CD14-positive monocyte (primary cell): ENCODE measurements at regions not wholly inside any gene's neighbourhood (a gene's known extent, or its start where the extent isn't known, plus 50 kb on each side); places are given as distances from the start of the nearest gene placed in this dataset.

ENCODE experiments used
- DNase-seq, 3 donors: peaks; one replicate each; pipeline ENCODE4 v3.0.0-alpha.2; 2011 to 2022
- H2AFZ ChIP-seq: 2 replicates; pipeline ENCODE4 v1.6.0; 2012; ENCODE audit warnings: mild to moderate bottlenecking, low read depth, low read length, inconsistent platforms; ENCODE audit not compliant: insufficient read depth, poor library complexity, severe bottlenecking
- H3K27ac ChIP-seq, 2 donors: 1 replicate in 1 of 2; 2 replicates in 1 of 2; pipeline ENCODE4 v1.5.1; 2012 to 2013; ENCODE audit warnings: low read length in 2 of 2, control low read depth in 1 of 2, inconsistent platforms in 1 of 2, low read depth in 1 of 2, mild to moderate bottlenecking in 1 of 2
- H3K27me3 ChIP-seq, 2 donors: one replicate each; pipeline versions ENCODE4 v1.6.0 to v1.6.1; 2011 to 2013; ENCODE audit warnings: low read length in 2 of 2; ENCODE audit not compliant: control insufficient read depth in 2 of 2, insufficient read depth in 2 of 2
- H3K36me3 ChIP-seq, 2 donors: replicated peaks in 1 of 2; 1 replicate in 1 of 2; 2 replicates in 1 of 2; pipeline versions ENCODE4 v1.5.1 to v1.6.1; 2012 to 2013; ENCODE audit warnings: low read length in 2 of 2, control low read depth in 1 of 2, inconsistent platforms in 1 of 2, mild to moderate bottlenecking in 1 of 2; ENCODE audit not compliant: insufficient read depth in 2 of 2, control insufficient read depth in 1 of 2
- H3K4me1 ChIP-seq, 2 donors: 1 replicate in 1 of 2; 2 replicates in 1 of 2; pipeline versions ENCODE4 v1.5.1 to v1.6.1; 2012 to 2013; ENCODE audit warnings: low read length in 2 of 2, control low read depth in 1 of 2, inconsistent platforms in 1 of 2, mild to moderate bottlenecking in 1 of 2, moderate library complexity in 1 of 2; ENCODE audit not compliant: insufficient read depth in 2 of 2, control insufficient read depth in 1 of 2
- H3K4me2 ChIP-seq: replicated peaks from 2 replicates; pipeline ENCODE3; 2012; ENCODE audit warnings: low read length, moderate library complexity, mild to moderate bottlenecking; ENCODE audit not compliant: poor library complexity, severe bottlenecking; ENCODE audit errors: extremely low read depth
- H3K4me3 ChIP-seq, 3 experiments: fragments of 200-600 bp in 1 of 3; sonication (generic) in 1 of 3; replicated peaks in 1 of 3; 1 replicate in 2 of 3; 2 replicates in 1 of 3; pipeline ENCODE4 v1.5.1; 2011 to 2013; ENCODE audit warnings: low read length in 3 of 3, mild to moderate bottlenecking in 3 of 3, control low read depth in 2 of 3, low read depth in 2 of 3, inconsistent platforms in 1 of 3, moderate library complexity in 1 of 3
- H3K79me2 ChIP-seq: 2 replicates; pipeline ENCODE4 v1.6.0; 2012; ENCODE audit warnings: mild to moderate bottlenecking, control low read depth, inconsistent platforms, low read length, moderate library complexity; ENCODE audit not compliant: insufficient read depth
- H3K9ac ChIP-seq: 2 replicates; pipeline ENCODE4 v1.6.0; 2017; ENCODE audit warnings: low read length, mild to moderate bottlenecking; ENCODE audit not compliant: insufficient read depth, poor library complexity, severe bottlenecking
- H3K9me3 ChIP-seq, 2 donors: replicated peaks in 1 of 2; 1 replicate in 1 of 2; 2 replicates in 1 of 2; pipeline versions ENCODE4 v1.5.1 to v1.6.1; 2012 to 2013; ENCODE audit warnings: low read length in 2 of 2, control low read depth in 1 of 2; ENCODE audit not compliant: control insufficient read depth in 1 of 2, insufficient read depth in 1 of 2
- H4K20me1 ChIP-seq: 2 replicates; pipeline ENCODE4 v1.6.0; 2012; ENCODE audit warnings: mild to moderate bottlenecking, low read length, control low read depth, moderate library complexity; ENCODE audit not compliant: insufficient read depth
- H3K27ac Mint-ChIP-seq, 7 donors: one replicate each; pipeline ENCODE4 v1.8.0; 2020; ENCODE audit warnings: mild to moderate bottlenecking in 7 of 7, mixed read lengths in 7 of 7, moderate library complexity in 6 of 7, inconsistent platforms in 2 of 7
- H3K27me3 Mint-ChIP-seq, 3 donors: one replicate each; pipeline ENCODE4 v1.8.0; 2021 to 2022; ENCODE audit warnings: low read depth in 3 of 3, mild to moderate bottlenecking in 3 of 3, mixed read lengths in 3 of 3, moderate library complexity in 3 of 3, inconsistent platforms in 1 of 3
- H3K36me3 Mint-ChIP-seq, 2 donors: one replicate each; pipeline ENCODE4 v1.8.0; 2020; ENCODE audit warnings: mixed read lengths in 2 of 2, inconsistent platforms in 1 of 2, mild to moderate bottlenecking in 1 of 2
- H3K4me1 Mint-ChIP-seq: one replicate; pipeline ENCODE4 v1.8.0; 2020; ENCODE audit warnings: mild to moderate bottlenecking, mixed read lengths
- H3K4me3 Mint-ChIP-seq, 2 donors: one replicate each; pipeline ENCODE4 v1.8.0; 2020; ENCODE audit warnings: mild to moderate bottlenecking in 2 of 2, mixed read lengths in 2 of 2, moderate library complexity in 1 of 2
- H3K9me3 Mint-ChIP-seq, 7 donors: one replicate each; pipeline ENCODE4 v1.8.0; 2020 to 2022; ENCODE audit warnings: mixed read lengths in 7 of 7, mild to moderate bottlenecking in 6 of 7, moderate library complexity in 6 of 7, inconsistent platforms in 2 of 7
- CTCF ChIP-seq: fragments of 200-600 bp; IDR thresholded peaks from one replicate; pipeline ENCODE4 v1.8.0; 2022; ENCODE audit warnings: antibody characterized with exemption, mild to moderate bottlenecking
- WGBS: methylation state at CpG from one replicate; pipeline ENCODE4 v1.1.5; 2013; ENCODE audit warnings: missing lambda C conversion rate; ENCODE audit not compliant: insufficient coverage; 5-methylcytosine and 5-hydroxymethylcytosine counted together
- intact Hi-C, 2 donors: fragments of 100-400 bp; cut with micrococcal nuclease; formaldehyde crosslinking; loops; one replicate each; pipeline versions ENCODE4 v1.15.0 to v1.15.1; 2023

GRCh38 chr17:71855010-71855409 is 265.8 kb upstream of the SOX9 start:
- no peaks in the 10 kb centered on the region for H3K36me3 Mint-ChIP-seq
- no peak overlapping the region for H3K9ac ChIP-seq
- no peak overlapping the region for H3K4me3 Mint-ChIP-seq
- no peaks in the 10 kb centered on the region for H3K4me1 ChIP-seq
- H3K4me2 ChIP-seq = no peak overlapping the region
- H4K20me1 ChIP-seq = no peaks in the 10 kb centered on the region
- no peak overlapping the region for H3K27ac Mint-ChIP-seq
- WGBS = no CpG with 5 or more reads among the region's 4 CpGs
- no peaks in the 10 kb centered on the region for H3K79me2 ChIP-seq
- H3K27me3 ChIP-seq = no peaks in the 10 kb centered on the region
- no peak overlapping the region for H2AFZ ChIP-seq
- H3K27ac ChIP-seq = no peak overlapping the region
- DNase-seq = no peak
- peaks cover 0 to 1% (median 0%) of the 10 kb centered on the region in 3 donors for H3K27me3 Mint-ChIP-seq
- no peak for TF ChIP-seq CTCF
- no peaks in the 10 kb centered on the region for H3K9me3 ChIP-seq
- peaks cover 0 to 11% (median 0%) of the 10 kb centered on the region in 7 donors for H3K9me3 Mint-ChIP-seq
- H3K4me3 ChIP-seq = no peak overlapping the region
- no peaks in the 10 kb centered on the region for H3K36me3 ChIP-seq
- intact Hi-C loops = loop anchor here in 1 of 2 donors (10.0 kb wide), 1 partner anchor 60 kb away; no protein-coding TSS in a partner anchor
- H3K4me1 Mint-ChIP-seq = no peaks in the 10 kb centered on the region

GRCh38 chr17:71864755-71865154 is 256.1 kb upstream of the SOX9 start:
- no peak for DNase-seq
- Histone ChIP-seq H3K4me2 (no peak overlapping the region), H3K9ac (no peak overlapping the region), H2AFZ (no peak overlapping the region), H3K79me2 (no peaks in the 10 kb centered on the region), H3K36me3 (no peaks in the 10 kb centered on the region), H3K27ac (no peak overlapping the region), H4K20me1 (no peaks in the 10 kb centered on the region), H3K9me3 (peaks cover 0 to 4% of the 10 kb centered on the region in 2 donors), H3K4me3 (no peak overlapping the region), H3K27me3 (no peaks in the 10 kb centered on the region), H3K4me1 (no peaks in the 10 kb centered on the region)
- Mint-ChIP-seq H3K4me3 (no peak overlapping the region), H3K27me3 (peaks cover 0 to 3% (median 0%) of the 10 kb centered on the region in 3 donors), H3K9me3 (peaks cover 0 to 9% (median 5%) of the 10 kb centered on the region in 7 donors), H3K36me3 (no peaks in the 10 kb centered on the region), H3K27ac (no peak overlapping the region), H3K4me1 (no peaks in the 10 kb centered on the region)
- intact Hi-C loops = no loop called here
- no CpG with 5 or more reads among the region's 2 CpGs for WGBS
- no peak for TF ChIP-seq CTCF
